KG1 (cell line): ENCODE measurements at regions not wholly inside any gene's neighbourhood (a gene's known extent, or its start where the extent isn't known, plus 50 kb on each side); places are given as distances from the start of the nearest gene placed in this dataset.
A peak's percentile ranks its signal among the peaks of the same experiment; 100 is the strongest.

Source experiments
- DNase-seq: peaks from one replicate; lab custom pipeline; 2025; lab: John Stamatoyannopoulos, UW

GRCh38 chr9:118059484-118060278 lies 355.5 kb downstream of the TLR4 start:
- peak; percentile 14 for DNase-seq

GRCh38 chr9:118083161-118083560 lies 379.0 kb downstream of the TLR4 start:
- DNase-seq = no peak

- no peak for DNase-seq
Measured at GRCh38 chr9:118088090-118088489, 383.9 kb downstream of the TLR4 start.

- DNase-seq = no peak
Measured at GRCh38 chr9:118091226-118091625, 387.0 kb downstream of the TLR4 start.

- DNase-seq = no peak
Measured at GRCh38 chr9:118091711-118092500, 387.7 kb downstream of the TLR4 start.

- DNase-seq = no peak
Measured at GRCh38 chr9:118094387-118094786, 390.2 kb downstream of the TLR4 start.

- DNase-seq = no peak
Measured at GRCh38 chr9:118100529-118101419, 396.6 kb downstream of the TLR4 start.

- no peak for DNase-seq
Measured at GRCh38 chr9:118104363-118104762, 400.2 kb downstream of the TLR4 start.

GRCh38 chr9:118108971-118109370 lies 404.8 kb downstream of the TLR4 start:
- DNase-seq = no peak

GRCh38 chr9:118109542-118109941 lies 405.3 kb downstream of the TLR4 start:
- DNase-seq = no peak

GRCh38 chr9:118121361-118121760 lies 417.2 kb downstream of the TLR4 start:
- no peak for DNase-seq

GRCh38 chr9:118128313-118128712 lies 424.1 kb downstream of the TLR4 start:
- DNase-seq = no peak

- DNase-seq = no peak
Measured at GRCh38 chr9:118129541-118129940, 425.3 kb downstream of the TLR4 start.

GRCh38 chr9:118148990-118149389 lies 444.8 kb downstream of the TLR4 start:
- no peak for DNase-seq

- no peak for DNase-seq
Measured at GRCh38 chr9:118156846-118157245, 452.6 kb downstream of the TLR4 start.

GRCh38 chr9:118162716-118163115 lies 458.5 kb downstream of the TLR4 start:
- no peak for DNase-seq

GRCh38 chr9:118163751-118164150 lies 459.5 kb downstream of the TLR4 start:
- DNase-seq = no peak

GRCh38 chr9:118165451-118165850 lies 461.2 kb downstream of the TLR4 start:
- DNase-seq = no peak

GRCh38 chr9:118170032-118170955 lies 466.1 kb downstream of the TLR4 start:
- DNase-seq = no peak

GRCh38 chr9:118177241-118177640 lies 473.0 kb downstream of the TLR4 start:
- DNase-seq = no peak

GRCh38 chr9:118183576-118183975 lies 479.4 kb downstream of the TLR4 start:
- DNase-seq = no peak
